Chondrocyte (in vitro differentiated cells): ENCODE measurements at regions not wholly inside any gene's neighbourhood (a gene's known extent, or its start where the extent isn't known, plus 50 kb on each side); places are given as distances from the start of the nearest gene placed in this dataset.

Source experiments
- DNase-seq: peaks from one replicate; pipeline ENCODE4 v3.0.0; 2021; ENCODE audit warnings: mixed read lengths, low spot score
- H3K27ac Mint-ChIP-seq: one replicate; pipeline ENCODE4 v1.8.0; 2021; ENCODE audit warnings: mild to moderate bottlenecking, moderate library complexity, mixed read lengths; ENCODE audit not compliant: unreplicated experiment
- H3K27me3 Mint-ChIP-seq: 2 replicates; pipeline ENCODE4 v1.8.0; 2021; ENCODE audit warnings: low read depth, mixed read lengths
- H3K36me3 Mint-ChIP-seq: 2 replicates; pipeline ENCODE4 v1.8.0; 2021; ENCODE audit warnings: low read depth, mixed read lengths
- H3K4me1 Mint-ChIP-seq: 2 replicates; pipeline ENCODE4 v1.8.0; 2021; ENCODE audit warnings: low read depth, mild to moderate bottlenecking, mixed read lengths
- H3K4me3 Mint-ChIP-seq: one replicate; pipeline ENCODE4 v1.8.0; 2021; ENCODE audit warnings: mild to moderate bottlenecking, moderate library complexity, mixed read lengths; ENCODE audit not compliant: unreplicated experiment
- H3K9me3 Mint-ChIP-seq: 2 replicates; pipeline ENCODE4 v1.8.0; 2021; ENCODE audit warnings: low read depth, mixed read lengths
- CTCF ChIP-seq: fragments of 200-600 bp; sonication (generic); IDR thresholded peaks from 2 replicates; pipeline ENCODE4 v1.5.0; 2021; ENCODE audit warnings: antibody characterized with exemption, mild to moderate bottlenecking, moderate library complexity

GRCh38 chr11:115684699-115685098 is 180.5 kb upstream of the CADM1 start:
- no peak overlapping the region for H3K27ac Mint-ChIP-seq
- H3K36me3 Mint-ChIP-seq = peaks cover 4% of the 10 kb centered on the region
- no peak overlapping the region for H3K4me3 Mint-ChIP-seq
- peaks cover 44% of the 10 kb centered on the region for H3K27me3 Mint-ChIP-seq
- H3K4me1 Mint-ChIP-seq = peaks cover 12% of the 10 kb centered on the region
- TF ChIP-seq CTCF = no peak
- H3K9me3 Mint-ChIP-seq = peaks cover 2% of the 10 kb centered on the region
- DNase-seq = no peak

- Mint-ChIP-seq H3K4me1 (peaks cover 12% of the 10 kb centered on the region), H3K36me3 (peaks cover 4% of the 10 kb centered on the region), H3K27ac (no peak overlapping the region), H3K4me3 (no peak overlapping the region), H3K9me3 (peaks cover 2% of the 10 kb centered on the region), H3K27me3 (peaks cover 38% of the 10 kb centered on the region)
- TF ChIP-seq CTCF = no peak
- DNase-seq = no peak
Measured at GRCh38 chr11:115684135-115684534, 179.9 kb upstream of the CADM1 start.

- peaks cover 2% of the 10 kb centered on the region for H3K9me3 Mint-ChIP-seq
- peaks cover 13% of the 10 kb centered on the region for H3K4me1 Mint-ChIP-seq
- no peak overlapping the region for H3K4me3 Mint-ChIP-seq
- H3K27me3 Mint-ChIP-seq = peaks cover 27% of the 10 kb centered on the region
- no peak for TF ChIP-seq CTCF
- H3K36me3 Mint-ChIP-seq = peaks cover 4% of the 10 kb centered on the region
- H3K27ac Mint-ChIP-seq = no peak overlapping the region
- DNase-seq = no peak
Measured at GRCh38 chr11:115682888-115683287, 178.7 kb upstream of the CADM1 start.

GRCh38 chr11:115682101-115682500 is 177.9 kb upstream of the CADM1 start:
- H3K4me3 Mint-ChIP-seq = no peak overlapping the region
- H3K4me1 Mint-ChIP-seq = peaks cover 20% of the 10 kb centered on the region
- H3K9me3 Mint-ChIP-seq = peaks cover 2% of the 10 kb centered on the region
- DNase-seq = no peak
- no peak overlapping the region for H3K27ac Mint-ChIP-seq
- peaks cover 20% of the 10 kb centered on the region for H3K27me3 Mint-ChIP-seq
- peaks cover 4% of the 10 kb centered on the region for H3K36me3 Mint-ChIP-seq
- TF ChIP-seq CTCF = no peak

GRCh38 chr11:115679945-115680344 is 175.7 kb upstream of the CADM1 start:
- Mint-ChIP-seq H3K4me1 (peaks cover 33% of the 10 kb centered on the region), H3K36me3 (peaks cover 2% of the 10 kb centered on the region), H3K9me3 (no peaks in the 10 kb centered on the region), H3K27ac (no peak overlapping the region), H3K4me3 (no peak overlapping the region), H3K27me3 (peaks cover 6% of the 10 kb centered on the region)
- DNase-seq = no peak
- no peak for TF ChIP-seq CTCF
